ENCODE measurements at regions not wholly inside any gene's neighbourhood (a gene's known extent, or its start where the extent isn't known, plus 50 kb on each side); places are given as distances from the start of the nearest gene placed in this dataset.

DNA sequence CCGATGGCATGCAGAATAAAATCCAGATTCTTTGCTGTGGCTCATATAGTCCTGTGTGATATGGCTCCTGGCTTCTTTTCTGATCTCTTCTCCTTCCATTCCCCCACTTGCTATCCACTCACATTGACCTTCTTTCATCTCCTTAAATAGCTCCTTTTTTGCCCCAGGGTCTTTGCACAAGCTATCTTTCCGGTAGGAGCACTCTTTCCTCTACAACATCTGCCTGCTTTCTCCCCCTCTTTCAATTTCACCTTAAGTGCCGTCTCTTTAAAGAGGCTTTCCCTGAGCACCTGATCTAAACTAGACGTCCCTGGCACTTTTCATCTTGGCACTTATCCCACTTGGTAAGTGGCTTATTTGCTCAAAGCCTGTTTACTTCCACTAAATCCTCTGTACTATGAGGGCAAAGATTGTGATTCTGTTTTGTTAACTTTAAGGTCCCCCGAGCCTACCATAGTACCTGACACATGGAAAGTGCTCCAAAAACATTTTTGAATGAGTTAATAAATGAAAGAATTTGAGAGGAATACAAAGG lies 323.3 kb upstream of the TLE3 start:
- no peak for DNase-seq (ENCODE audit: low read depth, low spot score)
- H3K4me3 ChIP-seq (ENCODE audit: low read depth, low read length) = no peak overlapping the region
- no peak for TF ChIP-seq CTCF (IDR thresholded peaks at IDR 0.05; ENCODE audit: low read depth, low read length)
- in situ Hi-C loops (cut with HindIII; ENCODE audit: low sequenced_read_pairs) = no loop called here

GRCh38 chr15:70420086-70420947 lies 322.6 kb upstream of the TLE3 start:
- H3K4me3 ChIP-seq (ENCODE audit: low read depth, low read length) = no peak overlapping the region
- DNase-seq (ENCODE audit: low read depth, low spot score) = no peak
- TF ChIP-seq CTCF (IDR thresholded peaks at IDR 0.05; ENCODE audit: low read depth, low read length) = no peak
- in situ Hi-C loops (cut with HindIII; ENCODE audit: low sequenced_read_pairs) = no loop called here

DNA sequence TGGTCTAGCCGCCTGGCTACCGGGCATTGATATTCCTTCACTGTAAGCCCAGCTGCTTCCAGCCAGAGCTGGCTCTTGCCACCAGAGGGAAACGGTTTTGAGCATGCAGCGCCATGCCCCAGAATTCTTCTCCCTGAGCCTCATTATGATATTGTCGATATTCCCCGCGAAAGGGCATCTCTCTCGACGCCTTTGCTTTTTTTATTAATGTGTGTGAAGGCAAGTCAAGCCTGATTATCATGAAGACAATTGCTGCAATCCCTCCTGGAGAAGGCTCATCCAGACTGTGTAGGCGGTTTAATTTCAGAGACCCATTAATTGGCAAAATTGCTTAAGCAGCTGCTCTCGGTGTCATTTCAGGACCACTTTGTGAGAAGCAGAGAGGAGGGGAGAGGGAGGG lies 321.2 kb upstream of the TLE3 start:
- no peak overlapping the region for H3K4me3 ChIP-seq (ENCODE audit: low read depth, low read length)
- no peak for TF ChIP-seq CTCF (IDR thresholded peaks at IDR 0.05; ENCODE audit: low read depth, low read length)
- DNase-seq (ENCODE audit: low read depth, low spot score) = no peak
- in situ Hi-C loops (cut with HindIII; ENCODE audit: low sequenced_read_pairs) = no loop called here

DNA sequence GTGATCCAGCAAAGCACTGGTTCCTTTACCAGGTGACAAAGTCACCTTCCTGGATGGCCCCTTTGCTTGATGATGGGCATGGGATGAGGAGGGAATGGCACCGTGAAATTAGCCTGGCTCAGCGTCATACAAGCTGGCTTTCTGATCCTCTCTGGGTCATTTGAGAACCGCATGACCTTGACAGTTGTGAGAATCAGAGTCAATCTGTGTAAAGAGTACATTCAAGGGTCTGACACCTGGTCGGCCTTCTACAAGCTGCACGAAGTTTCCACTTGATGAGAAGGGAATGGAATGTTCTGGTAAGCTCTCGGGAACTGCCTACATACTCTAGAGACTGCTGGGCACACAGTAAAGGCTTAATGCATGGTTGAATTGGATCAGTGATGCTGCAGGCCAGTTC lies 319.8 kb upstream of the TLE3 start:
- in situ Hi-C loops (cut with HindIII; ENCODE audit: low sequenced_read_pairs) = no loop called here
- TF ChIP-seq CTCF (IDR thresholded peaks at IDR 0.05; ENCODE audit: low read depth, low read length) = no peak
- no peak for DNase-seq (ENCODE audit: low read depth, low spot score)
- no peak overlapping the region for H3K4me3 ChIP-seq (ENCODE audit: low read depth, low read length)

DNA sequence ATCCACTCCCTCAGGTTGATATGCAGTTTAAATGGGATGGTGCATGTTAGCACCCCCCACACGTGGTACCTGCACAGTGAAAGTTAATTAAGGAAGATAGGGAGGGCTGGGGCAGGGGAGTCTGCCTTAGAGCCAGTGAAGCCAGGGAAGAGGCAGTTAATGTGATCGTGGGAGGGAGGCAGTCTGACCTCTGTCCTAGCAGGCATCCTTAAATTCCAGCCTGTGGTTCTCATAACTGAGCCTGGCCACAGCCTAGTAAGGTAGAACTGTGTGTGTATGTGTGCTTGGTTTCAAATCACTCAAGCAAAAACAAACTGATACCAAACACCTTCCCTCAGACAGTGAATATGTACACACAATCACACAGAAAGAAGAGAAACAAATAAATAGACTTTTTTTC lies 319.1 kb upstream of the TLE3 start:
- H3K4me3 ChIP-seq (ENCODE audit: low read depth, low read length) = no peak overlapping the region
- in situ Hi-C loops (cut with HindIII; ENCODE audit: low sequenced_read_pairs) = no loop called here
- no peak for TF ChIP-seq CTCF (IDR thresholded peaks at IDR 0.05; ENCODE audit: low read depth, low read length)
- no peak for DNase-seq (ENCODE audit: low read depth, low spot score)

DNA sequence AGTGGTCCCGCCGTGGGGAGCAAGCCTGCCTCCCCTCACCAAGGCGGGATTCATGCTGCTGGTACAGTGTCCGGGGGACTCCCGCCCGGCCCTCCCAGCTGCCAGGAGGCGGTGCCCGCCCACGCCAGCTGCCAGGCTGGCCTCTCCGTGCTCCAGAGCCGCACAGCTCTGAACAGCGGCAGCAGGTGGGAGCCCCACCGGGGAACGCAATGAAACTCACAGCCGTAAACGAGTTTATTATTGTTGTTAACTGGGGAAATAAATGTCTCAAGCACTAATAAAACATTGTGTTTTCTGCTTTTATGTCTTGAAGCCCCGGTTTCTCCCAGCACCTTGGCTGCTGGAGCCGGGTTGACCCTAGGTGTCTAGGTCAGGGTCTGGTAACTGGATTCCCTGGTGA lies 317.7 kb upstream of the TLE3 start:
- TF ChIP-seq CTCF (IDR thresholded peaks at IDR 0.05; ENCODE audit: low read depth, low read length) = no peak
- no peak for DNase-seq (ENCODE audit: low read depth, low spot score)
- H3K4me3 ChIP-seq (ENCODE audit: low read depth, low read length) = no peak overlapping the region
- in situ Hi-C loops (cut with HindIII; ENCODE audit: low sequenced_read_pairs) = no loop called here
